CD4-positive, CD25-positive, alpha-beta regulatory T cell (primary cell): ENCODE measurements at regions not wholly inside any gene's neighbourhood (a gene's known extent, or its start where the extent isn't known, plus 50 kb on each side); places are given as distances from the start of the nearest gene placed in this dataset.

Experiments
- ATAC-seq, 2 donors: fragments of 150-1000 bp; cut with Tn5 transposase; one replicate each; pipeline ENCODE4 v1.10.0; 2021; ENCODE audit warnings: low read depth in 2 of 2, moderate number of reproducible peaks in 2 of 2, moderate library complexity in 1 of 2
- DNase-seq, 3 donors: peaks; one replicate each; pipeline versions ENCODE4 v3.0.0 to v3.0.0-alpha.2; 2012 to 2022; ENCODE audit warnings: mixed read lengths in 1 of 3
- H3K27ac ChIP-seq: one replicate; pipeline ENCODE4 v1.7.0; 2013; ENCODE audit warnings: mild to moderate bottlenecking, low read length; ENCODE audit not compliant: insufficient read depth, poor library complexity, severe bottlenecking
- H3K27me3 ChIP-seq: one replicate; pipeline ENCODE4 v1.7.0; 2013; ENCODE audit warnings: low read length; ENCODE audit not compliant: control insufficient read depth, insufficient read depth
- H3K36me3 ChIP-seq: one replicate; pipeline ENCODE4 v1.7.0; 2013; ENCODE audit warnings: mild to moderate bottlenecking, low read length, moderate library complexity; ENCODE audit not compliant: control insufficient read depth, insufficient read depth
- H3K4me1 ChIP-seq: 2 replicates; pipeline ENCODE4 v1.7.0; 2013; ENCODE audit warnings: mild to moderate bottlenecking, low read length; ENCODE audit not compliant: insufficient read depth, control insufficient read depth, poor library complexity, severe bottlenecking
- H3K4me3 ChIP-seq: one replicate; pipeline ENCODE4 v1.7.0; 2013; ENCODE audit warnings: low read depth, mild to moderate bottlenecking, low read length, moderate library complexity
- H3K9me3 ChIP-seq, 2 experiments: 1 replicate in 1 of 2; 2 replicates in 1 of 2; pipeline ENCODE4 v1.7.0; 2013; ENCODE audit warnings: low read length in 2 of 2, mild to moderate bottlenecking in 1 of 2, moderate library complexity in 1 of 2; ENCODE audit not compliant: control insufficient read depth in 2 of 2
- H3K27ac Mint-ChIP-seq, 3 donors: one replicate each; pipeline ENCODE4 v1.8.0; 2020 to 2022; ENCODE audit warnings: mild to moderate bottlenecking in 3 of 3, mixed read lengths in 3 of 3, moderate library complexity in 2 of 3
- H3K27me3 Mint-ChIP-seq: one replicate; pipeline ENCODE4 v1.8.0; 2022; ENCODE audit warnings: mild to moderate bottlenecking, mixed read lengths
- H3K36me3 Mint-ChIP-seq: one replicate; pipeline ENCODE4 v1.8.0; 2020; ENCODE audit warnings: mixed read lengths
- H3K4me1 Mint-ChIP-seq, 4 donors: one replicate each; pipeline ENCODE4 v1.8.0; 2020 to 2022; ENCODE audit warnings: mixed read lengths in 4 of 4, mild to moderate bottlenecking in 1 of 4
- H3K4me3 Mint-ChIP-seq, 4 donors: one replicate each; pipeline ENCODE4 v1.8.0; 2020 to 2022; ENCODE audit warnings: mild to moderate bottlenecking in 4 of 4, mixed read lengths in 4 of 4, moderate library complexity in 3 of 4
- H3K9me3 Mint-ChIP-seq, 7 donors: one replicate each; pipeline ENCODE4 v1.8.0; 2020 to 2022; ENCODE audit warnings: mixed read lengths in 7 of 7, mild to moderate bottlenecking in 3 of 7, moderate library complexity in 2 of 7

GRCh38 chr1:83625646-83626045 lies 373.3 kb downstream of the TTLL7 start:
- Mint-ChIP-seq H3K4me3 (no peak overlapping the region), H3K36me3 (no peaks in the 10 kb centered on the region), H3K9me3 (peaks cover 0 to 8% (median 1%) of the 10 kb centered on the region in 7 donors), H3K27ac (no peak overlapping the region), H3K27me3 (no peaks in the 10 kb centered on the region), H3K4me1 (no peaks in the 10 kb centered on the region)
- no peaks in the 10 kb centered on the region for H3K9me3 ChIP-seq
- H3K4me3 ChIP-seq = no peak overlapping the region
- ATAC-seq = no peak
- no peak for DNase-seq
- H3K27ac ChIP-seq = no peak overlapping the region
- no peaks in the 10 kb centered on the region for H3K27me3 ChIP-seq
- H3K36me3 ChIP-seq = no peaks in the 10 kb centered on the region
- H3K4me1 ChIP-seq = no peaks in the 10 kb centered on the region

- DNase-seq (no peak), ATAC-seq (no peak)
- Histone ChIP-seq H3K36me3 (no peaks in the 10 kb centered on the region), H3K9me3 (no peaks in the 10 kb centered on the region), H3K27ac (no peak overlapping the region), H3K27me3 (no peaks in the 10 kb centered on the region), H3K4me3 (no peak overlapping the region), H3K4me1 (no peaks in the 10 kb centered on the region)
- no peaks in the 10 kb centered on the region for H3K36me3 Mint-ChIP-seq
- H3K4me1 Mint-ChIP-seq = no peaks in the 10 kb centered on the region
- peaks cover 0 to 2% (median 0%) of the 10 kb centered on the region in 7 donors for H3K9me3 Mint-ChIP-seq
- H3K27ac Mint-ChIP-seq = no peak overlapping the region
- no peaks in the 10 kb centered on the region for H3K27me3 Mint-ChIP-seq
- no peak overlapping the region for H3K4me3 Mint-ChIP-seq
These were observed 378.9 kb downstream of the TTLL7 start for GRCh38 chr1:83620016-83620415.

GRCh38 chr1:83619170-83619896 lies 379.6 kb downstream of the TTLL7 start:
- Mint-ChIP-seq H3K4me1 (no peaks in the 10 kb centered on the region), H3K36me3 (no peaks in the 10 kb centered on the region), H3K4me3 (no peak overlapping the region), H3K27me3 (no peaks in the 10 kb centered on the region), H3K9me3 (peaks cover 0 to 2% (median 0%) of the 10 kb centered on the region in 7 donors), H3K27ac (no peak overlapping the region)
- Histone ChIP-seq H3K4me1 (no peaks in the 10 kb centered on the region), H3K9me3 (no peaks in the 10 kb centered on the region), H3K36me3 (no peaks in the 10 kb centered on the region), H3K4me3 (no peak overlapping the region), H3K27ac (no peak overlapping the region), H3K27me3 (no peaks in the 10 kb centered on the region)
- ATAC-seq = no peak
- DNase-seq = no peak

GRCh38 chr1:83617883-83618282 lies 381.0 kb downstream of the TTLL7 start:
- H3K27ac ChIP-seq = no peak overlapping the region
- H3K9me3 ChIP-seq = no peaks in the 10 kb centered on the region
- ATAC-seq (no peak), DNase-seq (no peak)
- no peaks in the 10 kb centered on the region for H3K36me3 Mint-ChIP-seq
- H3K27ac Mint-ChIP-seq = no peak overlapping the region
- peaks cover 0 to 2% (median 0%) of the 10 kb centered on the region in 7 donors for H3K9me3 Mint-ChIP-seq
- H3K36me3 ChIP-seq = no peaks in the 10 kb centered on the region
- no peaks in the 10 kb centered on the region for H3K27me3 ChIP-seq
- H3K4me3 ChIP-seq = no peak overlapping the region
- H3K4me1 Mint-ChIP-seq = no peaks in the 10 kb centered on the region
- no peak overlapping the region for H3K4me3 Mint-ChIP-seq
- no peaks in the 10 kb centered on the region for H3K27me3 Mint-ChIP-seq
- H3K4me1 ChIP-seq = no peaks in the 10 kb centered on the region

GRCh38 chr1:83615370-83615769 lies 383.6 kb downstream of the TTLL7 start:
- Histone ChIP-seq H3K4me1 (no peaks in the 10 kb centered on the region), H3K27me3 (no peaks in the 10 kb centered on the region)
- H3K4me3 Mint-ChIP-seq = no peak overlapping the region

GRCh38 chr1:83606416-83606955 lies 392.4 kb downstream of the TTLL7 start:
- Histone ChIP-seq H3K9me3 (no peaks in the 10 kb centered on the region), H3K27me3 (no peaks in the 10 kb centered on the region), H3K27ac (no peak overlapping the region), H3K36me3 (no peaks in the 10 kb centered on the region), H3K4me1 (no peaks in the 10 kb centered on the region), H3K4me3 (no peak overlapping the region)
- ATAC-seq = no peak
- no peak overlapping the region for H3K27ac Mint-ChIP-seq
- DNase-seq = no peak
- H3K4me1 Mint-ChIP-seq = peaks cover 0 to 2% (median 0%) of the 10 kb centered on the region in 4 donors
- peaks cover 0 to 7% (median 2%) of the 10 kb centered on the region in 7 donors for H3K9me3 Mint-ChIP-seq
- H3K36me3 Mint-ChIP-seq = no peaks in the 10 kb centered on the region
- H3K27me3 Mint-ChIP-seq = no peaks in the 10 kb centered on the region
- no peak overlapping the region for H3K4me3 Mint-ChIP-seq

More at GRCh38 chr1:83615370-83615769, 383.6 kb downstream of the TTLL7 start:
- ATAC-seq (no peak), DNase-seq (no peak)
- H3K9me3 Mint-ChIP-seq = peaks cover 0 to 2% (median 0%) of the 10 kb centered on the region in 7 donors
- H3K4me1 Mint-ChIP-seq = no peaks in the 10 kb centered on the region
- no peak overlapping the region for H3K4me3 ChIP-seq
- H3K27me3 Mint-ChIP-seq = no peaks in the 10 kb centered on the region
- H3K27ac ChIP-seq = no peak overlapping the region
- no peaks in the 10 kb centered on the region for H3K36me3 ChIP-seq
- H3K9me3 ChIP-seq = no peaks in the 10 kb centered on the region
- no peak overlapping the region for H3K27ac Mint-ChIP-seq
- no peaks in the 10 kb centered on the region for H3K36me3 Mint-ChIP-seq

GRCh38 chr1:83596331-83596730 lies 402.6 kb downstream of the TTLL7 start:
- no peak overlapping the region for H3K4me3 Mint-ChIP-seq
- DNase-seq = no peak
- ATAC-seq = no peak
- Histone ChIP-seq H3K4me1 (no peaks in the 10 kb centered on the region), H3K36me3 (no peaks in the 10 kb centered on the region), H3K27me3 (no peaks in the 10 kb centered on the region), H3K27ac (no peak overlapping the region), H3K4me3 (no peak overlapping the region), H3K9me3 (no peaks in the 10 kb centered on the region)
- peaks cover 3 to 16% (median 8%) of the 10 kb centered on the region in 7 donors for H3K9me3 Mint-ChIP-seq
- no peaks in the 10 kb centered on the region for H3K27me3 Mint-ChIP-seq
- no peak overlapping the region for H3K27ac Mint-ChIP-seq
- no peaks in the 10 kb centered on the region for H3K36me3 Mint-ChIP-seq
- peaks cover 4 to 22% (median 14%) of the 10 kb centered on the region in 4 donors for H3K4me1 Mint-ChIP-seq

- no peaks in the 10 kb centered on the region for H3K27me3 Mint-ChIP-seq
- peaks cover 0 to 9% (median 3%) of the 10 kb centered on the region in 7 donors for H3K9me3 Mint-ChIP-seq
- peak overlapping the region in 1 of 3 donors; percentile 46 for H3K27ac Mint-ChIP-seq
- ATAC-seq (no peak), DNase-seq (no peak)
- H3K36me3 Mint-ChIP-seq = no peaks in the 10 kb centered on the region
- H3K4me3 Mint-ChIP-seq = no peak overlapping the region
- peaks cover 4 to 18% (median 11%) of the 10 kb centered on the region in 4 donors for H3K4me1 Mint-ChIP-seq
- no peak overlapping the region for H3K4me3 ChIP-seq
- H3K4me1 ChIP-seq = no peaks in the 10 kb centered on the region
- H3K9me3 ChIP-seq = no peaks in the 10 kb centered on the region
- H3K36me3 ChIP-seq = no peaks in the 10 kb centered on the region
- no peak overlapping the region for H3K27ac ChIP-seq
- no peaks in the 10 kb centered on the region for H3K27me3 ChIP-seq
These were observed 405.9 kb downstream of the TTLL7 start for GRCh38 chr1:83593073-83593472.
